Dedifferentiated amniotic fluid mesenchymal stem cell (primary cell): ENCODE measurements at regions not wholly inside any gene's neighbourhood (a gene's known extent, or its start where the extent isn't known, plus 50 kb on each side); places are given as distances from the start of the nearest gene placed in this dataset.
"Not testable (repeated sequence)": the region's sequence is repeated elsewhere in the genome, so short reads cannot be mapped to it uniquely, and the experiment has no call there.

Source experiments
- DNase-seq: peaks from one replicate; pipeline ENCODE4 v3.0.0-alpha.2; 2016; ENCODE audit errors: extremely low spot score

DNA sequence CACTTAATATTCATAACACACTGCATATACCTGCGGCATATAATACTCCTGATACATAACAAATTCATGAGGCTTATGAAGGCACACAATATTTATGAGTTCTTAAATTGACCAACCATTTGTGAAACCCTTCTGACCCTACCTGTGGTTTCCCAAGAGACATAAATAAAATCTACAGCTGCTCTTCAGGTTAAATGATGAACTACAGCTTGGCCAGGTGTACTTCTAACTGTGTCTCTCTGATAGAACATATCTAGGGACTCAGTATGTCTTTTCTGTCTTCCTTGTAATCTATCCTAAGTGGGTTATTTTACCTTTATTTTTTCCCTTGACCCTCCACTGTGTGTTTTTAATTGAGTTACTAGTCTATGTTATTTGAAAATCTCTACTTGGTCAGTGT, 189.9 kb upstream of the UFM1 start:
- no peak for DNase-seq

DNA sequence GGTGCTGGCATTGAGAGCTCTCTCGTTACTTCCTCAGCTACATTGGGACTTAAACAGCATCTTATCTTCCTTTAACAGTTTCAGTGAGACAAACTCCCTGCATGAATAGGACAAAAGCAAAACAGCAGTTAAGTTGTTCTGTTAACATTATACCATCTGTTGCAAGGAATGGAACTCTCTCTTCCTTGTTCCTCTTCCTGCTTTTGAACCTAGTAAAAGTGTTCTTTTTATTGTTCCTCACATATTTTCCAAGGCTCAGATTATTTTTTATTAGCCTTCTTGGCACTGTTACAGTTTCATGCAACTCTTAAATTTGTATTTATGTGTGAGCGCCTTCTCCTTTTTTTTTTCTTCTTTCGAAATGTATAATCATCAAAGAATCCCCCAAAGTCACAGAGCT, 202.6 kb upstream of the UFM1 start:
- DNase-seq: no peak

DNA sequence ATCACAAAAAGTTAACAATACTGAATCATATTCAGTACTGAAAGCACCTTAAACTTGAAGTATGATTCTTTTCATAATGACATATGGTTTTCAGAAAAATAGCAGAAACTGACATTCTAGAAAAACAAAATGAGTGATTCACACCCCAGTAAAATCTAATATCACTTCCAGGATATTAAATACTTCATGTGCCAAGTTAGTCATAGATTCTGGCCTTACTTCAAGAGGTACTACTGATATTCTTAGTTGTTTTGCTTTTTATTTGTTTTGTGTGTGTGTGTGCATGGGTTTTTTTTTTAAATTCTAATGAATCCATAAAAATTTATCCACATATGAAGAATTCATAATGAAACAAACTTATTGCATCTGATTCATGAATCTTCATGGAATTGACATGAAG, 207.9 kb upstream of the UFM1 start:
- DNase-seq: no peak

DNA sequence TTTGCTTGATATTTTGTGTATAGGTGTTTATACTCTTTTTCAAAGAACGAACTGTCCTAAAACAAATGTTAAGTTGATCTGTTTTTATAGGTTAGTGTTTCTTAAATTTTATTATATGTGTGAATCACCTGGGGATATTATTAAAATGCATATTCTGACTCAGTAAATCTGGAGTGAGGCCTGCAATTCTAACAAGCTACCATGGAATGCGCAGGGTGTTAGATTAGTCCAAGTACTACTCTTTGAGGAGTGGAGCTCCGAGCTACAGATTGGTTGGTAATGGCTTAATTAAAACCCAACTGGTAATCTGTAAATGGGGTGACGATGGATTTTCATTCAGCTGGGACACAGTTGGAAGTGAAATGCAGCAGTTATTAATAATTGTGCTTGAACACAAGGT, 214.1 kb upstream of the UFM1 start:
- no peak for DNase-seq

DNA sequence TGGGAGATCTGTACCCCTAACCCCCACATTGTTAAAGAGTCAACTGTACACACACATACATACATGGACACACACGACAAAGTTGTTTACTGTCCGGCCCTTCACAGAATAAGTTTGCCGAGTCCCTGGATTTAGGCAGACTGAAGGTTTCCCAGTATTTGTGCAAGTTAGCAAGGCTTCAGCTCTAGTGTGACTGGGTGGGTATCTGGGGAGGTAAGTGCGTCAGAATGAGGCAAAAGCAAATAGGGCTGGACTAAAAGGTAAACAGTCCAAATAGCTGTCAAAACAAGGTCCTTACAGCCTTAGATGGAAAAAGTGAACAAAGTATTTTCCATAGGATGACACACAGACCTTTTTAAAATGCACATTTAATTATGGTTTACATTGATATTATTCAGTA, 228.4 kb upstream of the UFM1 start:
- DNase-seq: no peak

DNA sequence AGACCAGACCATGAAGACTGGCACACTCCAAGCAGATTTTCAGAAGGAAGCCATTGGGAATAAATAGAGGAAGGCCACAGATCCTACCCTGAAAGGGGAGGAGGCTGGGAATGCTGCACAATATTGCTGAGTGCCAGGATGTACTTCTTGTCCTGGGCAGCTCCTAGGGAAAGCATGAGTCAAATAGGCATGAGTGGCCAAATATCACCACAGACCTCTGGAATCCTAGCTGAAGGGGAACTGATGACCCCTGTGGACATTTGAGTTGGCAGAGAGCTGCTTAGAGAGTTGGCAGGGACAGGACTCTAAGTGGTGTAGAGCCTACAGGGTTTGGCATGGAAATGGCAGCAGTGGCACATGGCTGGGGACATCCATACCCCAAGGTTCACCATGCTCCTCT, 234.3 kb upstream of the TRPC4 start:
- no peak for DNase-seq

DNA sequence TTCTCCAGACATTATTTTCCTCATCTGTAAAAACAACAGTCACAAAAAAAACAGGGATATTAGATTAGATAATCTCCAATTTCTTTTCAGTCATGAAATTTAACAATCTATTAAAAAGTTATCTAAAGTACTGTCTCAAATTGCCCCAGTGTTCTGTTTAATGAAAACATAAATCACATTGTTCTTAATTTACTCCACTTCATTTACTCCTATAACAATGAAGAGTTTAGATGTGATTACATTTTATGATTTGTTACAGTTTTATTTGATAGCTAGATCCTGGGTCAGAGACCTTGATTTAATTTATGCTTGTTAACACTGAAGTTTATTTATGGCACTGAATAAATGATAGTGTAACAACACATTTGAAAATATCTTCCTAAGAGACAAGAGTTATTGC, 230.2 kb upstream of the TRPC4 start:
- DNase-seq: no peak

DNA sequence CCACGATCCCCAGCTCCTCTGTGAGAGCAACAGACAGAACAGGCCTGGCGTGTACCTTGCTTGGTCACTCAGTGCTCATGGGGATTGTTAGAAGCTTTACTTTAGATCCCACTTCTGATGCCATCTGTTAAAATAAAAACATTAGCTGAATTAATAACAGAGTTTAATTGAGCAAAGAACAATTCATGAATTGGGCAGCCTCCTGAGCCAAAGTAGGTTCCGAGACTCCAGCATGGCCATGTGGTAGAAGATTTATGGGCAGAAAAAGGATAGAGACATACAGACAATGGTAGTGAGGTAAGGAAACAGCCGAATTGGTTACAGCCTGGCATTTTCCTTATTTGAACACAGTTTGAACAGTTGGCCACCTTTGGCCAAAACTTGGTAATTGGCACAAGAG, 223.9 kb upstream of the TRPC4 start:
- DNase-seq: no peak

DNA sequence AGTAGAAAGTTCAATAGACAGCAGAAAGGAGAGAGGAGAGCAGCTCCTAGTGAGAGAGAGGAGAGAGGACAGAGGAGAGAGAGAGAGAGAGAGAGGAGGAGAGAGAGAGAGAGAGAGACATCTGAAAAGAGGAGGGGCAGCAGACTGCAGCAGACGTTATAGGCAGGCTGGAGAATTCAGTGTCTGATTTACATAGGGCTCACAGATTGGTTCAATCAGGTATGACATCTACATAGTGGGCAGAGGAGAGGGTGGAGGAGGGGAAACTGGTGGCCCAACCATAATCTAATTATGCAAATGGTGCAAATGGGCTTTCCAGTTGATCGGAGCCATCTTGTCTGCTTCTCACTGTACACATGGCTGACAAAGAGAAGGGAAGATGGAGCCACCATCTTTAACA, 221.3 kb upstream of the TRPC4 start:
- DNase-seq: no peak

DNA sequence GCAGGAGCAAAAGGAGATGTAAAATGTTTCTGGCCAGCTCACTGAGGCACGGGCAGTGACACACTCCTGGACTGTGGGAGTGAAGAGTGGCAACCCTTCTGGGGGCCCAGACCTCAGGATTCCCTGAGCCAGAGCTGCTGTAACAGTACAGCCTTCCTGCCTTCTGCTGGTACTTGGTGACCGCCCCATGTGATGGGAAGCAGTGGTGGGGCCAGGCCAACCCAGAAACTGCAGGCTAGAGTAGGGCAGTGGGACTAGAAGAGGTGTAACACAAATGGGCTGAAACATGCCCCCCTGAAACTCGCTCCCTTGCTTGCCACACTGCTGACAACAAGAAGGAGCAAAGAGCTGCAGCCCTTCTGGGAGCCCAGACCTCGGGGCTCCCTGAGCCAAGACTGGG, 217.1 kb upstream of the TRPC4 start:
- DNase-seq: no peak

DNA sequence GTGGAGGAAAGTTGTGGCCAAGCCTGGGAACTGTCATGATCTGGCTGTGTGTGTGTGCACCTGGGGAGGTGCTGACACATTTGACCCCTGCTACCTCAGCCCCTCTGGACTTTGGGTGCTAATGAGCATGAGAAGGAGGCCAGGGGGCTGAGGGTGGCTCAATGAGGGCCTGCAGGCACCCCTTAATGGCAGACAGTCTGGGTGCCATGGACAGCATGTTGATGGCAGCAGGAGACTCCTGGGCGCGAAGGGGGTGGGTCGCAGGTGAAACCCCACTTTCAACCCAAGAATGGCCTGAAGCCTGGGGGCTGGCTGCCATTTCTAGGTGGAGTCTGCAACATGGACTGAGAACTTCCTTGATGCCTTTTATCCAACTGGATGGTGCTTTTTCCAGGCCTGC, 216.4 kb upstream of the TRPC4 start:
- no peak for DNase-seq

DNA sequence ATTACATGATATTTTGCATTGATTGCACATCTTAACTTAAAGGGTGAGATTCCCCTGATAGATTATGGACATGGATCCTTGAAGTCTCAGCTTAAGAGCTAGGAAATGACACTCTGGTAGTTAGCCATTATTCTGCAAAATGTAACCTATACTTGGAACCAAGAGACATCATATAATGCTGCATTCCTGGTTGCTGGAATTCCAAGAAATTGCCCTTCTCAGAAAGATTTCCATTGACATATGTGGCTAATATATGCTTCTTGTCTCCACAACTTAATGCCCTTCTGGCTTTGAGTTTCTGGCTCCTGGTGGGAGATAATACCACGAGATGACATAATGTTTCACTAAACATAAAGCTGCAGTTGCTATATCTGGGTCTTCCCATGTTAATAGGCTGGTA, 204.4 kb upstream of the TRPC4 start:
- DNase-seq: no peak

DNA sequence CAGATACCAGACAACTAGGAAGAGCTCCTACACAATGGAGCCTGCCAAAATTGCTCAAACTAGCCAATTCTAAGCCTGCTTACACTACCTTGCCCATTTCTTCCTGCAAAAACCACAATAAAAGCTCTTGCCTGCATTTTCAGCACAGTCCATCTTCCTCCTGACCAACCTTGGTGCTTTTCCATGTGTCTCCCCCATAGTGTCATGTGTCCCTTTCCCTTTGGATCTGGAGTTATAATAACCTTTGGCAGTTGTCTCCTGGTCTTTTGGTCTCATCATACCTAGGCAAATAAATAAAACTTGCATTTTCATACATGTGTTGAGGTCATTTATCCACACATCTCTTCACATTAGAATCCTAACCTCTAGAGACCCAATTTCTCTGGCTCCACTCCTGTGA, 203.1 kb upstream of the TRPC4 start:
- no peak for DNase-seq

DNA sequence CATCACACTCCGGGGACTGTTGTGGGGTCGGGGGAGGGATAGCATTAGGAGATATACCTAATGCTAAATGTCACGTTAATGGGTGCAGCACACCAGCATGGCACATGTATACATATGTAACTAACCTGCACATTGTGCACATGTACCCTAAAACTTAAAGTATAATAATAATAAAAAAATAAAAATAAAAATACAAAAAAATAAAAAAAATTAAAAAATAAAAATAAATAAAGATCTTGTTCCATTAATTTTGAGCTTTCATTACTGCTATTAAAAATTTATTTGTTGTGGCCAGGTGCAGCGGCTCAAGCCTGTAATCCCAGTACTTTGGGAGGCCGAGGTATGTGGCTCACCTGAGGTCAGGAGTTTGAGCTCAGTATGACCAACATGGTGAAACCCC, 201.8 kb upstream of the TRPC4 start:
- DNase-seq: not testable (repeated sequence)

DNA sequence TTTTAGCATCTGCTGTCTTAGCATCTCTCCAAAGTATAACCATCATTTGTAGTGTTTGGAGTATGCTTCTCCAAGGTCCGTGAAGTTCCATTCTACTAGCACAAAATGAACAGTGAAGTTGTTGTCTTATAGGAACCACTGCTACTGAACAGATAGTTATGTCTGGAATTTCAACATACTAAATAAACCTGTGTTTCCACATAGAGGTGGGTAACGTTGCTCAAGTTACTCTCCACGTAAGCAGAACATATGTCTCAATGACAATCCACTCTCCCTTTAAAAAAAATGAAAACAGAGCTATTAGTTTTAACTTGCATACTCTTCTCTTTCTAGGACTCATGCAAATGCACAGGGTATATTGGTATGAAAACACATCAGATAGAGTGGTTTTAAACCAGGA, 184.3 kb upstream of the TRPC4 start:
- DNase-seq: no peak

DNA sequence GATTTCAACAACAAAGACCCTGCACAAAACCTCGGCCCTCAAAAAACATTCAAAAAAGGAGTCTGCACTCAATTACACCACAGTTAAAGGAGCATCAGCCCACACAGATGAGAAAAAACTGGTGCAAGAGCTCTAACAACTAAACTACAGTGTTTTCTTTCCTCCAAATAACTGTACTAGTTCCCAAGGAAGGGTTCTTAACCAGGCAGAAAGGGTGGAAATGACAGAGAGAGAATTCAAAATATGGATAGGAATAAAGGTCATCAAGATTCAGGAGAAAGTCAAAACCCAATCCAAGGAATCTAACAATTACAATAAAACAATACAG, 176.4 kb upstream of the TRPC4 start:
- no peak for DNase-seq

DNA sequence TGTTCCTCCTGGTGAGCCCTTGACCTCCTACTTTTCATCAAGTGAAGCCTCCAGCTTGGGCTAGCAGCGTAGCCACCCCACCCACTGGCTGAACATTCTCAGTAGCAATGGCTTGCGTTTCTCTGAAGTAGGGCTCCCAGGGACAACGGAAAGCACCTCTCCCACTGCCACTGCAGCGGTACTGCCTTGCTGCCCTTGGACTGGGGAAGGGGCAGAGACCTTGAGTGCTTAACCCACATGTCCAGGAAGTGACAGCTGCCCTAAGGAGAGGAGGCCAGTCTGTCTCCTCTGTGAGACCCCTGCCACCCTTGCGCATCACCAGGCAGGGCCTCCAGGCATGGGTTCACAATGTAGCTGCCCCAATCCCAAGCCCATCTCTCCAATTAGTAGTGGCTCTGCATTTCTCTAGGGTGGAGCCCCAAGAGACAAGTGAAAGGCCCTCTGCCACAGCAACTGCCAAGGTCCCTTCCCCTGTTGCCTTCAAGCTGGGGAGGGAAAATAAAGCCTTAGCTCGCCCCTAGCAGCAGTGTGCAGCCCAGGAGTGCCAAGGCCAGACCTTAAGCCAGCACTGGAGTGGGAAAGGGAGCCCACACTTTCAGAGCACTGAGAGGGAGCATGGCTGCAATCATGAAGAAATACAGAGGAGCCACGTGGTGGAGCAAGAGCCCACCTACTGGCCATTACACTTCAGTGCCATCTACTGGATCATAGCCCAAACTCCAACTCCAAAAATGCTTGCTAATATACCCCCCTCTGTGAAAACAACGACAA, 175.9 kb upstream of the TRPC4 start:
- no peak for DNase-seq

DNA sequence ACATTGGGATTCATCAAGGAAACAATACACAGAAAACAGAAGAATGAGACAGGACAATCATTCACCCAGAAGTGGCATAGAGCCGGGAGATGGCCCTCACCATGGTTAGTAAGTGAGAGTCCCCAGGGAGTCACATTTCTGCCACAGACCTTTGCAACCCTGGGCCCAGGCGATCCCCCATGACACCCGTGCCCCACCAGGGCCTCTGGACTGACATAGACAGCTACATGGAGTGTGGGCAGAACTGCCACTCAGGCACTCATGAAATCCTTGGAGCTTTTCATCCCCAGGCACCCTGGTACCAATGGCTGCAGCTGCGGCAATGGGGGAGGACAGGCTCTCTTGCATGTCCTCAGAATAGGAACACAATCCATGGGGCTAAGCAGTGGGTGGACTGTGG, 174.5 kb upstream of the TRPC4 start:
- no peak for DNase-seq

DNA sequence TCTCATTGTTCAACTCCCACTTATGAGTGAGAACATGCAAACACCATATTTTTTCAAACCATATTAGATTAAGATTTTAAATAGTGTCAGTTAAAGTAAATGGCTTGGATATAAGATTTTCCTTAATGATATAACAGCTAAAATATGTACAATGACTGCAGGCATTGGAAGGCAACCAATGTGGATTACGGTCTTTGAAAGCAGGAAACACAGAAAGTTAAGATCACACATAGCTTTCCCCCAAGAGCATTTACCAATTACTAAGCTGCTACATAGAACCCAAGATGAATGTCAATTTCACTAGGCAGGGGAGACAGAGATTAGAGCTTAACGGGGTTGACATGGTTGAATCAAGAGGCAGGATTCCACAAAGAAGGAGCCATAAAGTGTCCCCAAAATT, 173.2 kb upstream of the TRPC4 start:
- peak; percentile 60 for DNase-seq

DNA sequence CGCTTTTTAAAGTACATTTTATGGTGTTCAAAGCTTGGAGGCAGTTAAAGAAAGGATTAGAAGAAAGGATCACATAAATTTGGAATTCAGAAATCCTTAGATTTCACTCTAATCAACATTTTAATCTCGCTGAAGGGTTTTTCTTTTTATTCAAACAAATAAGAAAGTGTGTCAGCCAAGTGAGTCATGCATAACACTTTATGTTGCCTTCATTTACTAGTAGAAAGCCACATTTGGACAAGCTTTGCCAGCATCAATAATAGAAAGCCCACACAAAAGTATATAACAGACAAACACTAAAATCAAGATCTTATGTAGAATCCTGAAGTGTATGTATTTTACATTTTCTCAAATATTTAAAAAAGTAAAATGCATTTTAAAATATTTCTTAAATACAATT, 154.9 kb upstream of the TRPC4 start:
- no peak for DNase-seq

DNA sequence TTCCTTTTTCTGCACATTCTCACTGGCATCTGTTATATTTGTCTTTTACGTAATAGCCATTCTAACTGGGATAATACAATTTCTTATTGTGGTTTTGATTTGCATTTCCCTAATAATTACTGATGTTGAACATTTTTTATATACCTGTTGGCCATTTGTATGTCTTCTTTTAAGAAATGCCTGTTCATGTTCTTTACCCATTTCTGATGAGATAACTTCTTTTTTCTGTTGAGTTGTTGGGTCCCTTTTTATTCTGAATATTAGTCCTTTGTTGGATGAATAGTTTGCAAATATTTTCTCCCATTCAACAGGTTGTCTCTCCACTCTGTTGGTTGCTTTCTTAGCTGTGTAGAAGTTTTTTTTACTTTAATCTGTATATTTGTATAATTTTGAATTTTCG, 147.7 kb upstream of the TRPC4 start:
- DNase-seq: no peak

DNA sequence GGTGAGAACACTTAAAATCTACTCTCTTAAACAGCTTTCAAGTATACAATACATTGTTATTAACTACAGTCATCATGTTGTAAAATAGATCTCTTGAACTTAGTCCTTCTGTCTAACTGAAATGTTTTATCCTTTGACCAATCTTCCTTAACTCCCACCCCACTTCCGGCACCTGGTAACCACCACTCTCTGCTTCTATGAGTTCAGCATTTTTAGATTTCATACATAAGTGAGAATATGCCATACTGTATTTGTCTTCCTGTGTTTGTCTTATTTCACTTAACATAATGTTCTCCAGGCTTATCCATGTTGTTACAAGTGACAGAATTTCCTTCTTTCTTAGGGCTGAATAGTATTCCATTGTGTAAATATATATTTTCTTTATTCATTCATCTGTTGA, 144.1 kb upstream of the TRPC4 start:
- no peak for DNase-seq

DNA sequence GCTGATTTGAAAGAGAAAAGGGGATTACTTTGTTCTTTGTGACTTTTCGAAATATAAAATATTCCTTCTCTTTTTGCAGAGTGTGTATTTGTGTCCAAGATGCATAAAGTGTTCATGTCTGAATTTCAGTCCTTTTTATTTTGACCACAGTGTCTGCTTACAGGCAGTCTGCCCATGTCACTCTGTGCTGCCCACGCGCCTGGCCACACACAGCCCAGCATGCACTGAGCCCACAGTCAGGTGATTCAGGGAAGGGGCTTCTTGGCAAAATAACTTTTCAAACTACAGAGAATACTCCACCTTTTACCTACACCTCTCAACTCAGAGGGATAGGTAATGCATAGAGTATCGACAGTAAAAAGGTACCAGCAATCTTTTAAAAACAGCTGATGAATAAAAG, 142.5 kb upstream of the TRPC4 start:
- no peak for DNase-seq

DNA sequence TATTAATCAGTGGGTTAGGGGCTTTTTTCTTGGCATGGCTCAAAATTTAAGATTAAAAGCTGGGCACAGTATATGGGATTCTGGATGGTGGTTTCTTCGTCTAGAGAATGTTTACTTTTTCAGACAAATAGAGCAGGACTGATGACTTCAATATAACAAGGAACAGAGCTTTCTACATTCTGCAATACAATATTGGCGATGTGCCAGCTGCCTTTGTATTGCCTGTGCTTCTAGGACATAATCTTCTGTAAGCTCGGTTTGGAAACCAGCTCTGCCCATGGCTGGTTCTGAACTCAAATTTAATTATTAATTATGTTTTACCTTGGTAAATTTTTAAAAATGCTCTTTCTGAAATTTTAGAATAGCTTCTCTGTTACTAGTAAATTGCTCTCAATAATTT, 139.1 kb upstream of the TRPC4 start:
- DNase-seq: no peak

DNA sequence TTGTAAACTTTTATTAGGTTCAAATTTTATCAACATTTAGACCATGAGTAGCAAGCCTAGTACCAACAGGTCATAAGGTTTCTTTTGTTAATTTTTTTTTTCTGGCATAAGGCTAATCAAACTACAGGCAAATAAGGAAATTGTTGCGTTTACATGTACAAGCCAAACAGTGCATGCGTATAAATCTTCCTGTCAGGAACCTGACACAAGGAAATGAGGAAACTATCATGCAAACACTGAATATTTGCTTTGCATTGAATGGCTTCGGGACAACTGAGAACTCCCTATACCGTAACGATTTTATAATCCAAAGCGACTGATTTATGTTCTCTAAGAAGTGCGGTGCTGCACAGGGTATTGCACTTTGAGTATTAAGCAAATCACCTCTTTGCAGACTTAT, 133.0 kb upstream of the TRPC4 start:
- no peak for DNase-seq
